Suprapubic skin (tissue), 4 donors: ENCODE measurements at regions not wholly inside any gene's neighbourhood (a gene's known extent, or its start where the extent isn't known, plus 50 kb on each side); places are given as distances from the start of the nearest gene placed in this dataset.

Source experiments
- CTCF ChIP-seq, 2 donors: fragments of 200-600 bp in 1 of 2; fragments of 450-650 bp in 1 of 2; sonication (generic) in 1 of 2; IDR thresholded peaks; one replicate each; pipeline ENCODE4 v1.5.1; 2016 to 2019; ENCODE audit warnings: antibody characterized with exemption in 2 of 2, mild to moderate bottlenecking in 1 of 2, moderate library complexity in 1 of 2
- EP300 ChIP-seq: sonication (generic); formaldehyde crosslinking; IDR thresholded peaks from one replicate; pipeline ENCODE4 v1.6.1; 2017; ENCODE audit warnings: antibody characterized with exemption
- POLR2A ChIP-seq, 2 donors: fragments of 450-650 bp; IDR thresholded peaks; one replicate each; pipeline ENCODE4 v1.6.1; 2017; ENCODE audit warnings: antibody characterized with exemption in 2 of 2, mild to moderate bottlenecking in 2 of 2, moderate library complexity in 2 of 2
- POLR2AphosphoS5 ChIP-seq, 3 donors: sonication (generic); formaldehyde crosslinking; IDR thresholded peaks; one replicate each; pipeline ENCODE4 v1.6.1; 2017; ENCODE audit warnings: antibody characterized with exemption in 3 of 3

GRCh38 chr12:58086930-58087329 is 145.6 kb downstream of the ATP23 start:
- TF ChIP-seq CTCF (IDR thresholded peaks at IDR 0.05) (no peak), EP300 (no peak), POLR2A (IDR thresholded peaks at IDR 0.05) (no peak), POLR2AphosphoS5 (IDR thresholded peaks at IDR 0.05) (no peak)
